ENCODE measurements at regions not wholly inside any gene's neighbourhood (a gene's known extent, or its start where the extent isn't known, plus 50 kb on each side); places are given as distances from the start of the nearest gene placed in this dataset.
A peak's percentile ranks its signal among the peaks of the same experiment; 100 is the strongest.

- H3K36me3 ChIP-seq (ENCODE audit: control insufficient read depth, insufficient read depth, low read length) = no peaks in the 10 kb centered on the region
- no peak overlapping the region for H3K27ac Mint-ChIP-seq
- H3K9me3 Mint-ChIP-seq = peaks cover 4 to 28% (median 9%) of the 10 kb centered on the region in 7 donors
- no peak for DNase-seq
- H3K27me3 Mint-ChIP-seq = peaks cover 4% of the 10 kb centered on the region
- no peaks in the 10 kb centered on the region for H3K27me3 ChIP-seq (ENCODE audit: control insufficient read depth, insufficient read depth, low read length)
- H3K4me1 ChIP-seq (ENCODE audit: control insufficient read depth, insufficient read depth, low read length, poor library complexity, severe bottlenecking) = no peaks in the 10 kb centered on the region
- no peaks in the 10 kb centered on the region for H3K4me1 Mint-ChIP-seq
- no peak overlapping the region for H3K4me3 ChIP-seq (ENCODE audit: low read depth, low read length)
- H3K4me3 Mint-ChIP-seq = no peak overlapping the region
- H3K9me3 ChIP-seq (ENCODE audit: control insufficient read depth in 2 of 2, low read length in 2 of 2) = peaks cover 16 to 19% of the 10 kb centered on the region in 2 experiments
- H3K36me3 Mint-ChIP-seq = peaks cover 19% of the 10 kb centered on the region
- ATAC-seq (ENCODE audit: low read depth in 2 of 2) = no peak
- H3K27ac ChIP-seq (ENCODE audit: insufficient read depth, low read length, poor library complexity, severe bottlenecking) = no peak overlapping the region
These were observed 156.2 kb downstream of the CYB561 start for GRCh38 chr17:63289931-63290330.

- no peak for DNase-seq
- Mint-ChIP-seq H3K4me3 (no peak overlapping the region), H3K36me3 (peaks cover 16% of the 10 kb centered on the region), H3K27ac (no peak overlapping the region), H3K27me3 (peaks cover 4% of the 10 kb centered on the region), H3K4me1 (no peaks in the 10 kb centered on the region), H3K9me3 (peaks cover 4 to 23% (median 6%) of the 10 kb centered on the region in 7 donors)
- no peak for ATAC-seq (ENCODE audit: low read depth in 2 of 2)
- no peaks in the 10 kb centered on the region for H3K27me3 ChIP-seq (ENCODE audit: control insufficient read depth, insufficient read depth, low read length)
- peaks cover 14 to 16% of the 10 kb centered on the region in 2 experiments for H3K9me3 ChIP-seq (ENCODE audit: control insufficient read depth in 2 of 2, low read length in 2 of 2)
- H3K4me3 ChIP-seq (ENCODE audit: low read depth, low read length) = no peak overlapping the region
- no peaks in the 10 kb centered on the region for H3K4me1 ChIP-seq (ENCODE audit: control insufficient read depth, insufficient read depth, low read length, poor library complexity, severe bottlenecking)
- H3K36me3 ChIP-seq (ENCODE audit: control insufficient read depth, insufficient read depth, low read length) = no peaks in the 10 kb centered on the region
- no peak overlapping the region for H3K27ac ChIP-seq (ENCODE audit: insufficient read depth, low read length, poor library complexity, severe bottlenecking)
These were observed 155.8 kb downstream of the CYB561 start for GRCh38 chr17:63290351-63290750.

GRCh38 chr17:63290784-63291183, 155.3 kb downstream of the CYB561 start:
- Mint-ChIP-seq H3K27me3 (peaks cover 4% of the 10 kb centered on the region), H3K4me1 (no peaks in the 10 kb centered on the region), H3K4me3 (no peak overlapping the region), H3K9me3 (peaks cover 4 to 20% (median 4%) of the 10 kb centered on the region in 7 donors), H3K36me3 (peaks cover 12% of the 10 kb centered on the region), H3K27ac (no peak overlapping the region)
- no peak overlapping the region for H3K27ac ChIP-seq (ENCODE audit: insufficient read depth, low read length, poor library complexity, severe bottlenecking)
- H3K36me3 ChIP-seq (ENCODE audit: control insufficient read depth, insufficient read depth, low read length) = no peaks in the 10 kb centered on the region
- DNase-seq = no peak
- H3K4me1 ChIP-seq (ENCODE audit: control insufficient read depth, insufficient read depth, low read length, poor library complexity, severe bottlenecking) = no peaks in the 10 kb centered on the region
- no peak for ATAC-seq (ENCODE audit: low read depth in 2 of 2)
- no peaks in the 10 kb centered on the region for H3K27me3 ChIP-seq (ENCODE audit: control insufficient read depth, insufficient read depth, low read length)
- peaks cover 10 to 13% of the 10 kb centered on the region in 2 experiments for H3K9me3 ChIP-seq (ENCODE audit: control insufficient read depth in 2 of 2, low read length in 2 of 2)
- no peak overlapping the region for H3K4me3 ChIP-seq (ENCODE audit: low read depth, low read length)

GRCh38 chr17:63291258-63291657, 154.8 kb downstream of the CYB561 start:
- no peaks in the 10 kb centered on the region for H3K27me3 ChIP-seq (ENCODE audit: control insufficient read depth, insufficient read depth, low read length)
- Mint-ChIP-seq H3K4me3 (no peak overlapping the region), H3K4me1 (no peaks in the 10 kb centered on the region), H3K36me3 (peaks cover 12% of the 10 kb centered on the region), H3K27me3 (peaks cover 4% of the 10 kb centered on the region), H3K27ac (no peak overlapping the region), H3K9me3 (peaks cover 3 to 22% (median 5%) of the 10 kb centered on the region in 7 donors)
- H3K27ac ChIP-seq (ENCODE audit: insufficient read depth, low read length, poor library complexity, severe bottlenecking) = no peak overlapping the region
- DNase-seq (no peak), ATAC-seq (ENCODE audit: low read depth in 2 of 2) (no peak)
- H3K9me3 ChIP-seq (ENCODE audit: control insufficient read depth in 2 of 2, low read length in 2 of 2) = peaks cover 5 to 13% of the 10 kb centered on the region in 2 experiments
- H3K4me1 ChIP-seq (ENCODE audit: control insufficient read depth, insufficient read depth, low read length, poor library complexity, severe bottlenecking) = no peaks in the 10 kb centered on the region
- H3K4me3 ChIP-seq (ENCODE audit: low read depth, low read length) = no peak overlapping the region
- no peaks in the 10 kb centered on the region for H3K36me3 ChIP-seq (ENCODE audit: control insufficient read depth, insufficient read depth, low read length)

GRCh38 chr17:63292421-63292820, 153.7 kb downstream of the CYB561 start:
- Mint-ChIP-seq H3K4me3 (no peak overlapping the region), H3K9me3 (peaks cover 0 to 25% (median 6%) of the 10 kb centered on the region in 7 donors), H3K4me1 (no peaks in the 10 kb centered on the region), H3K27ac (no peak overlapping the region), H3K36me3 (peaks cover 7% of the 10 kb centered on the region), H3K27me3 (peaks cover 4% of the 10 kb centered on the region)
- H3K27ac ChIP-seq (ENCODE audit: insufficient read depth, low read length, poor library complexity, severe bottlenecking) = no peak overlapping the region
- H3K36me3 ChIP-seq (ENCODE audit: control insufficient read depth, insufficient read depth, low read length) = no peaks in the 10 kb centered on the region
- no peak for ATAC-seq (ENCODE audit: low read depth in 2 of 2)
- no peaks in the 10 kb centered on the region for H3K4me1 ChIP-seq (ENCODE audit: control insufficient read depth, insufficient read depth, low read length, poor library complexity, severe bottlenecking)
- peaks cover 0 to 12% of the 10 kb centered on the region in 2 experiments for H3K9me3 ChIP-seq (ENCODE audit: control insufficient read depth in 2 of 2, low read length in 2 of 2)
- DNase-seq = no peak
- no peaks in the 10 kb centered on the region for H3K27me3 ChIP-seq (ENCODE audit: control insufficient read depth, insufficient read depth, low read length)
- H3K4me3 ChIP-seq (ENCODE audit: low read depth, low read length) = no peak overlapping the region

GRCh38 chr17:63293323-63294075, 152.6 kb downstream of the CYB561 start:
- Mint-ChIP-seq H3K9me3 (peaks cover 0 to 25% (median 6%) of the 10 kb centered on the region in 7 donors), H3K4me1 (no peaks in the 10 kb centered on the region), H3K27me3 (peaks cover 4% of the 10 kb centered on the region), H3K27ac (no peak overlapping the region), H3K4me3 (peak overlapping the region in 1 of 4 donors; percentile 38), H3K36me3 (peaks cover 7% of the 10 kb centered on the region)
- Histone ChIP-seq H3K27me3 (ENCODE audit: control insufficient read depth, insufficient read depth, low read length) (no peaks in the 10 kb centered on the region), H3K9me3 (ENCODE audit: control insufficient read depth in 2 of 2, low read length in 2 of 2) (peaks cover 0 to 13% of the 10 kb centered on the region in 2 experiments), H3K4me1 (ENCODE audit: control insufficient read depth, insufficient read depth, low read length, poor library complexity, severe bottlenecking) (no peaks in the 10 kb centered on the region), H3K36me3 (ENCODE audit: control insufficient read depth, insufficient read depth, low read length) (no peaks in the 10 kb centered on the region), H3K27ac (ENCODE audit: insufficient read depth, low read length, poor library complexity, severe bottlenecking) (no peak overlapping the region), H3K4me3 (ENCODE audit: low read depth, low read length) (no peak overlapping the region)
- DNase-seq (no peak), ATAC-seq (ENCODE audit: low read depth in 2 of 2) (no peak)

- Histone ChIP-seq H3K4me1 (ENCODE audit: control insufficient read depth, insufficient read depth, low read length, poor library complexity, severe bottlenecking) (no peaks in the 10 kb centered on the region), H3K4me3 (ENCODE audit: low read depth, low read length) (no peak overlapping the region), H3K27me3 (ENCODE audit: control insufficient read depth, insufficient read depth, low read length) (no peaks in the 10 kb centered on the region), H3K27ac (ENCODE audit: insufficient read depth, low read length, poor library complexity, severe bottlenecking) (no peak overlapping the region), H3K36me3 (ENCODE audit: control insufficient read depth, insufficient read depth, low read length) (no peaks in the 10 kb centered on the region), H3K9me3 (ENCODE audit: control insufficient read depth in 2 of 2, low read length in 2 of 2) (peaks cover 0 to 13% of the 10 kb centered on the region in 2 experiments)
- no peak for DNase-seq
- Mint-ChIP-seq H3K27me3 (peaks cover 4% of the 10 kb centered on the region), H3K36me3 (peaks cover 7% of the 10 kb centered on the region), H3K4me3 (no peak overlapping the region), H3K27ac (no peak overlapping the region), H3K4me1 (no peaks in the 10 kb centered on the region), H3K9me3 (peaks cover 0 to 35% (median 7%) of the 10 kb centered on the region in 7 donors)
- ATAC-seq (ENCODE audit: low read depth in 2 of 2) = no peak
These were observed 151.3 kb downstream of the CYB561 start for GRCh38 chr17:63294776-63295175.

GRCh38 chr17:63295288-63295687, 150.8 kb downstream of the CYB561 start:
- no peak for ATAC-seq (ENCODE audit: low read depth in 2 of 2)
- Mint-ChIP-seq H3K4me3 (no peak overlapping the region), H3K4me1 (no peaks in the 10 kb centered on the region), H3K27me3 (peaks cover 4% of the 10 kb centered on the region), H3K9me3 (peaks cover 0 to 35% (median 7%) of the 10 kb centered on the region in 7 donors), H3K27ac (no peak overlapping the region), H3K36me3 (peaks cover 7% of the 10 kb centered on the region)
- Histone ChIP-seq H3K9me3 (ENCODE audit: control insufficient read depth in 2 of 2, low read length in 2 of 2) (peaks cover 0 to 13% of the 10 kb centered on the region in 2 experiments), H3K27me3 (ENCODE audit: control insufficient read depth, insufficient read depth, low read length) (no peaks in the 10 kb centered on the region), H3K4me3 (ENCODE audit: low read depth, low read length) (no peak overlapping the region), H3K27ac (ENCODE audit: insufficient read depth, low read length, poor library complexity, severe bottlenecking) (no peak overlapping the region), H3K4me1 (ENCODE audit: control insufficient read depth, insufficient read depth, low read length, poor library complexity, severe bottlenecking) (no peaks in the 10 kb centered on the region), H3K36me3 (ENCODE audit: control insufficient read depth, insufficient read depth, low read length) (no peaks in the 10 kb centered on the region)
- no peak for DNase-seq
